HCT116 (cell line): ENCODE measurements at regions not wholly inside any gene's neighbourhood (a gene's known extent, or its start where the extent isn't known, plus 50 kb on each side); places are given as distances from the start of the nearest gene placed in this dataset.

Source experiments
- ATAC-seq: fragments of 200-7000 bp; cut with Tn5 transposase; 2 replicates; pipeline ENCODE4 v1.9.1; 2020; ENCODE audit warnings: mild to moderate bottlenecking, moderate library complexity
- BruUV-seq: library from RNA; stranded (reverse); fragments of 400-500 nt; replicated peaks from 2 replicates; lab custom pipeline; 2021; lab: Mats Ljungman, UMichigan
- CTCF ChIA-PET: fragments of 300-600 bp; sonication (Branson Sonifier 250); formaldehyde crosslinking; loops from one replicate; lab custom pipeline; 2021; ENCODE audit warnings: antibody characterized with exemption; lab: Charles Lee
- POLR2A ChIA-PET: fragments of 300-600, 350-600 bp; sonication (Branson Sonifier 250); formaldehyde crosslinking; loops from one replicate; lab custom pipeline; 2021; ENCODE audit warnings: antibody characterized with exemption; lab: Charles Lee
- RAD21 ChIA-PET, 2 experiments: fragments of 300-600 bp; sonication (Branson Sonifier 250); formaldehyde crosslinking; loops; one replicate each; lab custom pipeline; 2023; ENCODE audit warnings: low total read pairs in 2 of 2; ENCODE audit not compliant: uncharacterized antibody in 2 of 2, unreplicated experiment in 2 of 2, low non-redundant PET in 1 of 2; lab: Charles Lee
- DNase-seq: peaks from one replicate; pipeline ENCODE4 v3.0.0-alpha.2; 2010; ENCODE audit warnings: low read depth, low spot score
- H2AFZ ChIP-seq: fragments of 200-600 bp; shearing (Covaris generic), sonication (generic); 2 replicates; pipeline ENCODE4 v1.6.1; 2017; ENCODE audit warnings: low read depth, mixed run types, mixed read lengths, antibody characterized with exemption, low read length; ENCODE audit not compliant: poor library complexity, severe bottlenecking
- H3K27ac ChIP-seq: 2 replicates; pipeline ENCODE4 v1.5.1; 2012; ENCODE audit warnings: low read depth, low read length
- H3K27me3 ChIP-seq: fragments of 200-600 bp; sonication (generic); 2 replicates; pipeline ENCODE4 v1.6.1; 2016; ENCODE audit warnings: mixed run types, low read length, mixed read lengths; ENCODE audit not compliant: insufficient read depth
- H3K36me3 ChIP-seq, 2 experiments: fragments of 200-500 bp in 1 of 2; fragments of 200-600 bp in 1 of 2; sonication (Bioruptor generic) in 1 of 2; sonication (generic) in 1 of 2; 2 replicates each; pipeline versions ENCODE4 v1.5.1 to v1.6.1; 2014 to 2016; ENCODE audit warnings: low read length in 2 of 2, inconsistent platforms in 1 of 2, mixed read lengths in 1 of 2, mixed run types in 1 of 2; ENCODE audit not compliant: insufficient read depth in 2 of 2, control insufficient read depth in 1 of 2
- H3K4me1 ChIP-seq, 2 experiments: fragments of 200-600 bp in 1 of 2; sonication (generic) in 1 of 2; 2 replicates each; pipeline versions ENCODE4 v1.5.1 to v1.6.1; 2012 to 2017; ENCODE audit warnings: low read length in 2 of 2, inconsistent platforms in 1 of 2, mild to moderate bottlenecking in 1 of 2, mixed read lengths in 1 of 2, mixed run types in 1 of 2, moderate library complexity in 1 of 2; ENCODE audit not compliant: insufficient read depth in 2 of 2, control insufficient read depth in 1 of 2
- H3K4me2 ChIP-seq: fragments of 200-600 bp; sonication (generic); 2 replicates; pipeline ENCODE4 v1.6.1; 2017; ENCODE audit warnings: mixed run types, low read length, mixed read lengths
- H3K4me3 ChIP-seq, 2 experiments: fragments of 200-600 bp in 1 of 2; sonication (generic) in 1 of 2; replicated peaks in 1 of 2; 2 replicates each; pipeline ENCODE4 v1.5.1; 2011 to 2016; ENCODE audit warnings: low read length in 2 of 2, control low read depth in 1 of 2, low read depth in 1 of 2, mild to moderate bottlenecking in 1 of 2, mixed read lengths in 1 of 2, mixed run types in 1 of 2
- H3K79me2 ChIP-seq: fragments of 200-600 bp; sonication (generic); 2 replicates; pipeline ENCODE4 v1.6.1; 2017; ENCODE audit warnings: mild to moderate bottlenecking, mixed run types, low read length, moderate library complexity, mixed read lengths; ENCODE audit not compliant: insufficient read depth
- H3K9ac ChIP-seq: fragments of 200-600 bp; sonication (generic); 2 replicates; pipeline ENCODE4 v1.6.1; 2016; ENCODE audit warnings: low read length, mixed read lengths
- H3K9me2 ChIP-seq: fragments of 200-600 bp; sonication (generic), shearing (Covaris generic); 2 replicates; pipeline ENCODE4 v1.6.1; 2017; ENCODE audit warnings: mixed run types, mild to moderate bottlenecking, moderate library complexity; ENCODE audit not compliant: insufficient read depth
- H3K9me3 ChIP-seq, 2 experiments: fragments of 200-500 bp in 1 of 2; fragments of 200-600 bp in 1 of 2; sonication (Bioruptor generic) in 1 of 2; sonication (generic) in 1 of 2; 2 replicates each; pipeline ENCODE4 v1.6.1; 2014 to 2017; ENCODE audit warnings: low read length in 2 of 2, mixed read lengths in 2 of 2, inconsistent platforms in 1 of 2, low read depth in 1 of 2, mild to moderate bottlenecking in 1 of 2, mixed run types in 1 of 2, moderate library complexity in 1 of 2; ENCODE audit not compliant: control insufficient read depth in 1 of 2, insufficient read depth in 1 of 2
- H4K20me1 ChIP-seq: fragments of 200-600 bp; sonication (generic), shearing (Covaris generic); 2 replicates; pipeline ENCODE4 v1.6.1; 2017; ENCODE audit warnings: mixed run types, mild to moderate bottlenecking, moderate library complexity; ENCODE audit not compliant: insufficient read depth
- CBX3 ChIP-seq: IDR thresholded peaks from 2 replicates; pipeline ENCODE4 v1.6.1; 2012; ENCODE audit warnings: low read depth
- CEBPB ChIP-seq: IDR thresholded peaks from 2 replicates; pipeline ENCODE4 v1.6.1; 2012; ENCODE audit warnings: low read depth
- EGR1 ChIP-seq: IDR thresholded peaks from 2 replicates; pipeline ENCODE4 v1.6.1; 2012; ENCODE audit warnings: low read depth
- ELF1 ChIP-seq: IDR thresholded peaks from 2 replicates; pipeline ENCODE4 v1.6.1; 2012; ENCODE audit warnings: low read depth, borderline replicate concordance
- EZH2 ChIP-seq: fragments of 200-600 bp; sonication (generic); IDR thresholded peaks from 2 replicates; pipeline ENCODE4 v1.6.1; 2017; ENCODE audit warnings: antibody characterized with exemption, mixed run types
- EZH2phosphoT487 ChIP-seq: fragments of 200-600 bp; IDR thresholded peaks from 2 replicates; pipeline ENCODE4 v1.6.1; 2018; ENCODE audit warnings: antibody characterized with exemption, borderline replicate concordance
- JUND ChIP-seq: IDR thresholded peaks from 2 replicates; pipeline ENCODE4 v1.6.1; 2012
- MAX ChIP-seq: IDR thresholded peaks from 2 replicates; pipeline ENCODE4 v1.6.1; 2012
- POLR2A ChIP-seq: IDR thresholded peaks from 2 replicates; pipeline ENCODE4 v1.7.0; 2011; ENCODE audit warnings: borderline replicate concordance; ENCODE audit not compliant: insufficient read depth, insufficient read length; ENCODE audit errors: extremely low read depth
- POLR2AphosphoS5 ChIP-seq: IDR thresholded peaks from 2 replicates; pipeline ENCODE4 v1.6.1; 2011; ENCODE audit warnings: mild to moderate bottlenecking, low read depth, low read length, moderate library complexity
- RAD21 ChIP-seq: IDR thresholded peaks from 2 replicates; pipeline ENCODE4 v1.6.1; 2012; ENCODE audit warnings: low read depth, mild to moderate bottlenecking
- REST ChIP-seq: IDR thresholded peaks from 2 replicates; pipeline ENCODE4 v1.6.1; 2012; ENCODE audit warnings: low read depth
- SP1 ChIP-seq: IDR thresholded peaks from 2 replicates; pipeline ENCODE4 v1.6.1; 2012; ENCODE audit warnings: low read depth
- SRF ChIP-seq: IDR thresholded peaks from 2 replicates; pipeline ENCODE4 v1.6.1; 2012; ENCODE audit warnings: low read depth
- YY1 ChIP-seq: IDR thresholded peaks from 2 replicates; pipeline ENCODE4 v1.6.1; 2011; ENCODE audit warnings: low read length, low read depth, moderate library complexity, mild to moderate bottlenecking; ENCODE audit not compliant: insufficient replicate concordance; ENCODE audit errors: extremely low read depth
- ZBTB33 ChIP-seq: IDR thresholded peaks from 2 replicates; pipeline ENCODE4 v1.6.1; 2011; ENCODE audit warnings: mild to moderate bottlenecking, low read length, moderate library complexity; ENCODE audit not compliant: insufficient replicate concordance; ENCODE audit errors: extremely low read depth
- ZFX ChIP-seq: fragments of 450-650 bp; IDR thresholded peaks from 2 replicates; pipeline ENCODE4 v1.6.1; 2017
- ZNF274 ChIP-seq: fragments of 200-500 bp; sonication (Bioruptor generic); IDR thresholded peaks from 2 replicates; pipeline ENCODE4 v1.6.1; 2014; ENCODE audit warnings: mild to moderate bottlenecking, low read depth, low read length, inconsistent platforms
- intact Hi-C: fragments of 100-400 bp; cut with micrococcal nuclease; formaldehyde crosslinking; loops from 2 replicates; pipeline ENCODE4 v1.10.0; 2022

GRCh38 chr1:187063271-187063670, 234.5 kb downstream of the PLA2G4A start:
- CTCF ChIA-PET: no interaction called here
- no TSS peak for BruUV-seq
- no peak overlapping the region for H3K9ac ChIP-seq
- no peak overlapping the region for H2AFZ ChIP-seq
- no peaks in the 10 kb centered on the region for H3K79me2 ChIP-seq
- no peaks in the 10 kb centered on the region for H4K20me1 ChIP-seq
- no peak for DNase-seq
- no peaks in the 10 kb centered on the region for H3K9me3 ChIP-seq
- H3K4me3 ChIP-seq: no peak overlapping the region
- no peaks in the 10 kb centered on the region for H3K27me3 ChIP-seq
- TF ChIP-seq EGR1 (no peak), MAX (no peak), CEBPB (no peak), SP1 (no peak), ZNF274 (no peak), YY1 (no peak), ELF1 (no peak), JUND (no peak), ZFX (no peak), EZH2phosphoT487 (no peak)
- H3K9me2 ChIP-seq: no peaks in the 10 kb centered on the region
- no peaks in the 10 kb centered on the region for H3K36me3 ChIP-seq
- no peak for ATAC-seq
- POLR2A ChIA-PET: no interaction called here
- no peak overlapping the region for H3K27ac ChIP-seq
- no peaks in the 10 kb centered on the region for H3K4me1 ChIP-seq
- RAD21 ChIA-PET: no interaction called here
- intact Hi-C loops: no loop called here
- H3K4me2 ChIP-seq: no peak overlapping the region

- Histone ChIP-seq H4K20me1 (no peaks in the 10 kb centered on the region), H3K27me3 (no peaks in the 10 kb centered on the region), H3K36me3 (no peaks in the 10 kb centered on the region), H3K4me1 (no peaks in the 10 kb centered on the region), H3K9me2 (no peaks in the 10 kb centered on the region), H3K79me2 (no peaks in the 10 kb centered on the region), H3K4me2 (no peak overlapping the region), H2AFZ (no peak overlapping the region), H3K9ac (no peak overlapping the region), H3K27ac (no peak overlapping the region), H3K4me3 (no peak overlapping the region), H3K9me3 (no peaks in the 10 kb centered on the region)
- intact Hi-C loops: no loop called here
- ChIA-PET POLR2A (no interaction called here), CTCF (interaction anchor here (0.8 kb wide), 1 partner anchor 16 kb away, joined by 3 read pairs; no protein-coding TSS in a partner anchor), RAD21 (no interaction called here)
- DNase-seq (no peak), ATAC-seq (no peak)
- BruUV-seq: no TSS peak
- TF ChIP-seq SP1 (no peak), ZBTB33 (no peak), POLR2A (no peak), CBX3 (no peak), SRF (no peak), RAD21 (no peak), EZH2phosphoT487 (no peak), ZFX (no peak), JUND (no peak), POLR2AphosphoS5 (no peak), ZNF274 (no peak), EZH2 (no peak), REST (no peak)
These were observed 238.4 kb downstream of the PLA2G4A start for GRCh38 chr1:187067160-187067559.
